NCI-H524 treated with DMSO at 0.1 percent for 48 hours (cell line): ENCODE measurements at regions not wholly inside any gene's neighbourhood (a gene's known extent, or its start where the extent isn't known, plus 50 kb on each side); places are given as distances from the start of the nearest gene placed in this dataset.
A peak's percentile ranks its signal among the peaks of the same experiment; 100 is the strongest.

ENCODE experiments used
- DNase-seq: peaks from one replicate; lab custom pipeline; 2025; lab: John Stamatoyannopoulos, UW

- DNase-seq: no peak
These were observed 133.7 kb downstream of the AEBP2 start for GRCh38 chr12:19572920-19573558.

GRCh38 chr12:19573866-19574265, 134.6 kb downstream of the AEBP2 start:
- DNase-seq: no peak

- DNase-seq: no peak
These were observed 135.3 kb downstream of the AEBP2 start for GRCh38 chr12:19574601-19575000.

GRCh38 chr12:19575337-19576243, 136.3 kb downstream of the AEBP2 start:
- peak; percentile 57 for DNase-seq

- DNase-seq: no peak
These were observed 137.4 kb downstream of the AEBP2 start for GRCh38 chr12:19576506-19577280.

GRCh38 chr12:19577281-19577530, 137.9 kb downstream of the AEBP2 start:
- DNase-seq: no peak

- DNase-seq: no peak
These were observed 145.4 kb downstream of the AEBP2 start for GRCh38 chr12:19584732-19585131.

GRCh38 chr12:19588951-19589350, 149.7 kb downstream of the AEBP2 start:
- no peak for DNase-seq

- no peak for DNase-seq
These were observed 152.7 kb downstream of the AEBP2 start for GRCh38 chr12:19591951-19592350.

- no peak for DNase-seq
These were observed 157.3 kb downstream of the AEBP2 start for GRCh38 chr12:19596434-19597166.

GRCh38 chr12:19597167-19598026, 158.1 kb downstream of the AEBP2 start:
- no peak for DNase-seq

- no peak for DNase-seq
These were observed 166.4 kb downstream of the AEBP2 start for GRCh38 chr12:19605720-19606119.

GRCh38 chr12:19608039-19608438, 168.7 kb downstream of the AEBP2 start:
- DNase-seq: no peak

- DNase-seq: no peak
These were observed 173.8 kb downstream of the AEBP2 start for GRCh38 chr12:19613051-19613535.

GRCh38 chr12:19614601-19615383, 175.5 kb downstream of the AEBP2 start:
- peak; percentile 8 for DNase-seq

GRCh38 chr12:19615384-19615725, 176.1 kb downstream of the AEBP2 start:
- peak; percentile 14 for DNase-seq

GRCh38 chr12:19616781-19617180, 177.5 kb downstream of the AEBP2 start:
- DNase-seq: no peak

- no peak for DNase-seq
These were observed 180.9 kb downstream of the AEBP2 start for GRCh38 chr12:19620222-19620621.

GRCh38 chr12:19623751-19624399, 184.6 kb downstream of the AEBP2 start:
- DNase-seq: no peak

GRCh38 chr12:19624491-19624890, 185.2 kb downstream of the AEBP2 start:
- no peak for DNase-seq
